Parathyroid adenoma (tissue), 2 donors: ENCODE measurements at regions not wholly inside any gene's neighbourhood (a gene's known extent, or its start where the extent isn't known, plus 50 kb on each side); places are given as distances from the start of the nearest gene placed in this dataset.

Experiments used
- H2AFZ ChIP-seq: fragments of 300-600 bp; sonication (generic); one replicate; pipeline ENCODE4 v1.7.0; 2017; ENCODE audit warnings: antibody characterized with exemption, mild to moderate bottlenecking
- H3K27ac ChIP-seq: fragments of 300-600 bp; sonication (generic); one replicate; pipeline ENCODE4 v1.7.0; 2017
- H3K27me3 ChIP-seq: fragments of 300-600 bp; sonication (generic); one replicate; pipeline ENCODE4 v1.7.0; 2017; ENCODE audit warnings: low read length; ENCODE audit not compliant: control insufficient read depth, insufficient read depth
- H3K36me3 ChIP-seq: fragments of 300-600 bp; sonication (generic); one replicate; pipeline ENCODE4 v1.7.0; 2017; ENCODE audit warnings: low read length; ENCODE audit not compliant: control insufficient read depth, insufficient read depth
- H3K4me1 ChIP-seq: fragments of 300-600 bp; sonication (generic); one replicate; pipeline ENCODE4 v1.7.0; 2017; ENCODE audit warnings: control low read depth
- H3K4me2 ChIP-seq: fragments of 300-600 bp; sonication (generic); one replicate; pipeline ENCODE4 v1.7.0; 2017; ENCODE audit warnings: low read length
- H3K4me3 ChIP-seq: fragments of 300-600 bp; sonication (generic); one replicate; pipeline ENCODE4 v1.7.0; 2017; ENCODE audit warnings: low read depth, low read length
- H3K79me2 ChIP-seq: fragments of 300-600 bp; sonication (generic); one replicate; pipeline ENCODE4 v1.7.0; 2017; ENCODE audit warnings: control low read depth
- H3K9ac ChIP-seq: fragments of 300-600 bp; sonication (generic); one replicate; pipeline ENCODE4 v1.7.0; 2017; ENCODE audit warnings: mild to moderate bottlenecking
- H3K9me3 ChIP-seq: fragments of 300-600 bp; sonication (generic); one replicate; pipeline ENCODE4 v1.7.0; 2017; ENCODE audit warnings: low read length; ENCODE audit not compliant: control insufficient read depth
- CTCF ChIP-seq: fragments of 300-600 bp; sonication (generic); IDR thresholded peaks from one replicate; pipeline ENCODE4 v1.7.0; 2017; ENCODE audit warnings: antibody characterized with exemption, mild to moderate bottlenecking
- donor health status: primary hyperparathyroidism.

- Histone ChIP-seq H2AFZ (no peak overlapping the region), H3K36me3 (no peaks in the 10 kb centered on the region), H3K27ac (no peak overlapping the region)
These were observed 74.3 kb upstream of the MORC3 start for GRCh38 chr21:36245649-36246048.

GRCh38 chr21:36246080-36246631 lies 73.8 kb upstream of the MORC3 start:
- Histone ChIP-seq H3K4me2 (no peak overlapping the region), H3K9ac (no peak overlapping the region), H3K36me3 (no peaks in the 10 kb centered on the region), H3K4me1 (peaks cover 2% of the 10 kb centered on the region), H3K9me3 (no peaks in the 10 kb centered on the region), H2AFZ (no peak overlapping the region), H3K4me3 (no peak overlapping the region), H3K27me3 (no peaks in the 10 kb centered on the region), H3K79me2 (no peaks in the 10 kb centered on the region), H3K27ac (no peak overlapping the region)
- no peak for TF ChIP-seq CTCF

More at GRCh38 chr21:36245649-36246048, 74.3 kb upstream of the MORC3 start:
- H3K9ac ChIP-seq = no peak overlapping the region
- H3K4me1 ChIP-seq = peaks cover 2% of the 10 kb centered on the region
- no peak for TF ChIP-seq CTCF
- H3K27me3 ChIP-seq = no peaks in the 10 kb centered on the region
- H3K4me2 ChIP-seq = no peak overlapping the region
- H3K9me3 ChIP-seq = no peaks in the 10 kb centered on the region
- H3K79me2 ChIP-seq = no peaks in the 10 kb centered on the region
- no peak overlapping the region for H3K4me3 ChIP-seq

GRCh38 chr21:36247316-36248010 lies 72.5 kb upstream of the MORC3 start:
- no peak overlapping the region for H3K4me2 ChIP-seq

GRCh38 chr21:36249576-36250422 lies 70.2 kb upstream of the MORC3 start:
- no peak overlapping the region for H3K9ac ChIP-seq
- no peak overlapping the region for H3K4me3 ChIP-seq
- no peak overlapping the region for H3K4me2 ChIP-seq
- peaks cover 8% of the 10 kb centered on the region for H3K4me1 ChIP-seq
- no peaks in the 10 kb centered on the region for H3K9me3 ChIP-seq
- H2AFZ ChIP-seq = no peak overlapping the region
- no peak overlapping the region for H3K27ac ChIP-seq
- H3K36me3 ChIP-seq = no peaks in the 10 kb centered on the region
- TF ChIP-seq CTCF = no peak
- H3K79me2 ChIP-seq = no peaks in the 10 kb centered on the region
- H3K27me3 ChIP-seq = no peaks in the 10 kb centered on the region

More at GRCh38 chr21:36247316-36248010, 72.5 kb upstream of the MORC3 start:
- H3K9me3 ChIP-seq = no peaks in the 10 kb centered on the region
- no peak overlapping the region for H3K9ac ChIP-seq
- TF ChIP-seq CTCF = no peak
- H3K79me2 ChIP-seq = no peaks in the 10 kb centered on the region
- no peaks in the 10 kb centered on the region for H3K27me3 ChIP-seq
- no peak overlapping the region for H3K27ac ChIP-seq
- H3K4me3 ChIP-seq = no peak overlapping the region
- H3K36me3 ChIP-seq = no peaks in the 10 kb centered on the region
- H3K4me1 ChIP-seq = peaks cover 2% of the 10 kb centered on the region
- H2AFZ ChIP-seq = no peak overlapping the region
